GM21515 (cell line): ENCODE measurements at regions not wholly inside any gene's neighbourhood (a gene's known extent, or its start where the extent isn't known, plus 50 kb on each side); places are given as distances from the start of the nearest gene placed in this dataset.

Source experiments
- ATAC-seq: cut with Tn5 transposase; IDR thresholded peaks from one replicate; pipeline ENCODE4 v1.9.1; 2021; ENCODE audit not compliant: unreplicated experiment

DNA sequence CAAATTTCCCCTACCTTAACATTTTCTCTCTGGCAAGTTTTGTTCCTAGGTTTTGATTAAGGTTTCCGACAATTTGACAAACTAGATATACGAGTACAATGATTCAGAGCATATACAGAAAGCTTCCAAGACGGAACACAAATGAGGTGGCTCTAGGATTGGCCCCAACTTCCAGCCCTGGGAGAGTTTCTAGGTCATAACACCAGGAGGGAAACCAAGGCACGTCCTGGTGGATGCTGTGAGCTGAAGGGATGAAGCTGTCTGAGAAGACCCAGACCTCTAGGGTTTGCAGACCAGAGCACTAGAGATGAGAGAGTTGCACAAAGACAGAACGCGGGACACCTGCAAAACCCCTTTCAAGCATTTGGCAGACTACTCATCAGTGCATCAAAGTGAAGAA is 51.5 kb upstream of the CAND1 start:
- ATAC-seq: no peak
